B cell (primary cell): ENCODE measurements at regions not wholly inside any gene's neighbourhood (a gene's known extent, or its start where the extent isn't known, plus 50 kb on each side); places are given as distances from the start of the nearest gene placed in this dataset.

ENCODE experiments used
- EZH2 ChIP-seq: IDR thresholded peaks from 2 replicates; pipeline ENCODE4 v1.6.1; 2012; ENCODE audit warnings: borderline replicate concordance, low read depth, mild to moderate bottlenecking, moderate library complexity, low read length; ENCODE audit not compliant: insufficient read depth, poor library complexity, severe bottlenecking
- TF ChIP-seq, protein P1 (sequence below): fragments of 200-600 bp; IDR thresholded peaks from one replicate; pipeline ENCODE4 v1.8.0; 2022; ENCODE audit warnings: antibody characterized with exemption, mild to moderate bottlenecking

DNA sequence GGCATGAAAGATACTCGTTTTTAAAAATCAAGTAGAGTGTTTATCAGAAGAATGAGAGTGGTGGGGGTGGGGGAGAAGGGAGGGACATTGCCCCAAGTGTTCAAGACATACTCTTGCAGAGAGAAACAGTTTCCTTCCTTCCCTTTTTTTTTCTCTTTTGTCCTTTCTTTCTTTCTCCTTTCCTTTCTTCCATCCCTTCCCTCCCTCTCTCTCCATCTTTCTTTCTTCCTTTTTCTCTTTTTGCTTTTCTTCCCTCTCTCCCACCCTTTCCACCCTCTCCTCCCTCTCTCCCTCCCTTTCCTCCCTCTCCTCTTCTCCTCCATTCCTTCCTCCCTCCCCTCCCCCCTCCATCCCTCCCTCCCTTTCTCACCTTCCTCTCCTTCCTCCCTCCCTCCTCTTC is 478.3 kb upstream of the EDIL3 start:
- TF ChIP-seq, protein P1, sequence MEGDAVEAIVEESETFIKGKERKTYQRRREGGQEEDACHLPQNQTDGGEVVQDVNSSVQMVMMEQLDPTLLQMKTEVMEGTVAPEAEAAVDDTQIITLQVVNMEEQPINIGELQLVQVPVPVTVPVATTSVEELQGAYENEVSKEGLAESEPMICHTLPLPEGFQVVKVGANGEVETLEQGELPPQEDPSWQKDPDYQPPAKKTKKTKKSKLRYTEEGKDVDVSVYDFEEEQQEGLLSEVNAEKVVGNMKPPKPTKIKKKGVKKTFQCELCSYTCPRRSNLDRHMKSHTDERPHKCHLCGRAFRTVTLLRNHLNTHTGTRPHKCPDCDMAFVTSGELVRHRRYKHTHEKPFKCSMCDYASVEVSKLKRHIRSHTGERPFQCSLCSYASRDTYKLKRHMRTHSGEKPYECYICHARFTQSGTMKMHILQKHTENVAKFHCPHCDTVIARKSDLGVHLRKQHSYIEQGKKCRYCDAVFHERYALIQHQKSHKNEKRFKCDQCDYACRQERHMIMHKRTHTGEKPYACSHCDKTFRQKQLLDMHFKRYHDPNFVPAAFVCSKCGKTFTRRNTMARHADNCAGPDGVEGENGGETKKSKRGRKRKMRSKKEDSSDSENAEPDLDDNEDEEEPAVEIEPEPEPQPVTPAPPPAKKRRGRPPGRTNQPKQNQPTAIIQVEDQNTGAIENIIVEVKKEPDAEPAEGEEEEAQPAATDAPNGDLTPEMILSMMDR: no peak
- TF ChIP-seq EZH2: no peak
